ENCODE measurements at regions not wholly inside any gene's neighbourhood (a gene's known extent, or its start where the extent isn't known, plus 50 kb on each side); places are given as distances from the start of the nearest gene placed in this dataset.

GRCh38 chr2:6206882-6207281, 514.7 kb downstream of the SOX11 start:
- TF ChIP-seq, protein P1, sequence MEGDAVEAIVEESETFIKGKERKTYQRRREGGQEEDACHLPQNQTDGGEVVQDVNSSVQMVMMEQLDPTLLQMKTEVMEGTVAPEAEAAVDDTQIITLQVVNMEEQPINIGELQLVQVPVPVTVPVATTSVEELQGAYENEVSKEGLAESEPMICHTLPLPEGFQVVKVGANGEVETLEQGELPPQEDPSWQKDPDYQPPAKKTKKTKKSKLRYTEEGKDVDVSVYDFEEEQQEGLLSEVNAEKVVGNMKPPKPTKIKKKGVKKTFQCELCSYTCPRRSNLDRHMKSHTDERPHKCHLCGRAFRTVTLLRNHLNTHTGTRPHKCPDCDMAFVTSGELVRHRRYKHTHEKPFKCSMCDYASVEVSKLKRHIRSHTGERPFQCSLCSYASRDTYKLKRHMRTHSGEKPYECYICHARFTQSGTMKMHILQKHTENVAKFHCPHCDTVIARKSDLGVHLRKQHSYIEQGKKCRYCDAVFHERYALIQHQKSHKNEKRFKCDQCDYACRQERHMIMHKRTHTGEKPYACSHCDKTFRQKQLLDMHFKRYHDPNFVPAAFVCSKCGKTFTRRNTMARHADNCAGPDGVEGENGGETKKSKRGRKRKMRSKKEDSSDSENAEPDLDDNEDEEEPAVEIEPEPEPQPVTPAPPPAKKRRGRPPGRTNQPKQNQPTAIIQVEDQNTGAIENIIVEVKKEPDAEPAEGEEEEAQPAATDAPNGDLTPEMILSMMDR (conservative IDR thresholded peaks at IDR 0.05 in 1 of 2, IDR thresholded peaks at IDR 0.05 in 1 of 2; ENCODE audit: extremely low read depth in 1 of 2, insufficient read depth in 1 of 2, low read depth in 1 of 2, low read length in 2 of 2) = no peak
- no peak for TF ChIP-seq EZH2 (IDR thresholded peaks at IDR 0.05; ENCODE audit: borderline replicate concordance, low read length)
